Endothelial cell of umbilical vein (primary cell): ENCODE measurements at regions not wholly inside any gene's neighbourhood (a gene's known extent, or its start where the extent isn't known, plus 50 kb on each side); places are given as distances from the start of the nearest gene placed in this dataset.

Experiments used
- BruUV-seq: library from RNA; stranded (reverse); fragments of 400-500 nt; replicated peaks from 2 replicates; lab custom pipeline; 2021; lab: Mats Ljungman, UMichigan
- CTCF ChIA-PET: fragments of 300-600, 350-600 bp; sonication (Branson Sonifier 250); formaldehyde crosslinking; loops from one replicate; lab custom pipeline; 2021; ENCODE audit warnings: antibody characterized with exemption, inconsistent platforms; lab: Charles Lee
- POLR2A ChIA-PET: fragments of 300-600, 350-600 bp; sonication (Branson Sonifier 250); formaldehyde crosslinking; loops from one replicate; lab custom pipeline; 2021; ENCODE audit warnings: antibody characterized with exemption, inconsistent platforms; lab: Charles Lee
- DNase-seq: peaks from one replicate; pipeline ENCODE4 v3.0.0-alpha.2; 2011; ENCODE audit warnings: low read depth, low spot score
- FAIRE-seq: peaks from 2 replicates; lab custom pipeline; 2011; peaks lifted over from hg19 to GRCh38; lab: Jason Lieb, UNC
- H2AFZ ChIP-seq: 2 replicates; pipeline ENCODE4 v1.6.0; 2012; ENCODE audit warnings: low read depth, low read length, control low read depth, inconsistent platforms
- H3K27ac ChIP-seq: 2 replicates; pipeline ENCODE4 v1.5.1; 2011; ENCODE audit warnings: low read depth, mild to moderate bottlenecking, control low read depth, low read length, moderate library complexity; ENCODE audit not compliant: insufficient read depth
- H3K27me3 ChIP-seq, 2 experiments: 2 replicates each; pipeline versions ENCODE4 v1.6.0 to v1.6.1; 2011; ENCODE audit warnings: low read length in 2 of 2, mixed read lengths in 1 of 2; ENCODE audit not compliant: control insufficient read depth in 2 of 2, insufficient read depth in 2 of 2
- H3K36me3 ChIP-seq, 2 experiments: 2 replicates in 1 of 2; 3 replicates in 1 of 2; pipeline ENCODE4 v1.5.1; 2011; ENCODE audit warnings: low read length in 2 of 2, mild to moderate bottlenecking in 1 of 2, moderate library complexity in 1 of 2; ENCODE audit not compliant: control insufficient read depth in 2 of 2, insufficient read depth in 2 of 2; ENCODE audit errors: extremely low read depth in 1 of 2
- H3K4me1 ChIP-seq: 3 replicates; pipeline ENCODE4 v1.5.1; 2011; ENCODE audit warnings: mild to moderate bottlenecking, low read length; ENCODE audit not compliant: control insufficient read depth, insufficient read depth; ENCODE audit errors: extremely low read depth
- H3K4me2 ChIP-seq: 2 replicates; pipeline ENCODE4 v1.6.1; 2011; ENCODE audit warnings: low read length, control low read depth, mixed read lengths; ENCODE audit not compliant: insufficient read depth
- H3K4me3 ChIP-seq, 3 experiments: fragments of 200-600 bp in 1 of 3; sonication (generic), shearing (Covaris generic) in 1 of 3; replicated peaks in 1 of 3; 2 replicates each; pipeline ENCODE4 v1.5.1; 2011 to 2016; ENCODE audit warnings: control low read depth in 3 of 3, low read length in 3 of 3, mild to moderate bottlenecking in 2 of 3, inconsistent platforms in 1 of 3, low read depth in 1 of 3, moderate library complexity in 1 of 3; ENCODE audit not compliant: insufficient read depth in 1 of 3
- H3K79me2 ChIP-seq: 2 replicates; pipeline ENCODE4 v1.6.0; 2012; ENCODE audit warnings: low read length, inconsistent platforms; ENCODE audit not compliant: control insufficient read depth, insufficient read depth
- H3K9ac ChIP-seq: replicated peaks from 2 replicates; pipeline ENCODE3; 2011; ENCODE audit warnings: low read length, control low read depth; ENCODE audit not compliant: insufficient read depth; ENCODE audit errors: extremely low read depth
- H3K9me1 ChIP-seq: replicated peaks from 3 replicates; pipeline ENCODE4 v1.6.0; 2011; ENCODE audit warnings: mild to moderate bottlenecking, low read length; ENCODE audit not compliant: control insufficient read depth, insufficient read depth; ENCODE audit errors: extremely low read depth
- H3K9me3 ChIP-seq: replicated peaks from 2 replicates; pipeline ENCODE4 v1.5.1; 2012; ENCODE audit warnings: low read length, inconsistent platforms; ENCODE audit not compliant: control insufficient read depth, insufficient read depth
- H4K20me1 ChIP-seq: replicated peaks from 2 replicates; pipeline ENCODE3; 2011; ENCODE audit warnings: mild to moderate bottlenecking, low read length; ENCODE audit not compliant: control insufficient read depth, insufficient read depth; ENCODE audit errors: extremely low read depth
- EZH2 ChIP-seq: IDR thresholded peaks from 2 replicates; pipeline ENCODE4 v1.6.1; 2012; ENCODE audit warnings: borderline replicate concordance, low read depth, mild to moderate bottlenecking, moderate library complexity, low read length, inconsistent platforms; ENCODE audit not compliant: severe bottlenecking
- FOS ChIP-seq: IDR thresholded peaks from 2 replicates; pipeline ENCODE4 v1.6.1; 2011; ENCODE audit warnings: mild to moderate bottlenecking, low read length, moderate library complexity, borderline replicate concordance; ENCODE audit not compliant: insufficient read depth
- GATA2 ChIP-seq: IDR thresholded peaks from 2 replicates; pipeline ENCODE4 v1.7.0; 2011; ENCODE audit warnings: low read depth, mild to moderate bottlenecking, moderate library complexity, mixed read lengths, low read length; ENCODE audit not compliant: insufficient read length, insufficient read depth
- JUN ChIP-seq: IDR thresholded peaks from 2 replicates; pipeline ENCODE4 v1.6.1; 2011; ENCODE audit warnings: borderline replicate concordance, low read depth; ENCODE audit not compliant: insufficient read length, insufficient read depth
- MYC ChIP-seq: IDR thresholded peaks from one replicate; pipeline ENCODE4 v1.6.1; 2011; ENCODE audit warnings: mild to moderate bottlenecking, low read depth, low read length
- POLR2A ChIP-seq: IDR thresholded peaks from 2 replicates; pipeline ENCODE4 v1.6.1; 2012; ENCODE audit warnings: low read depth, mild to moderate bottlenecking, control low read depth, low read length
- POLR2AphosphoS5 ChIP-seq: IDR thresholded peaks from 2 replicates; pipeline ENCODE4 v1.6.1; 2012; ENCODE audit warnings: low read depth, mild to moderate bottlenecking, control low read depth, low read length, moderate library complexity; ENCODE audit not compliant: insufficient read depth
- dilution Hi-C: fragments of 300-500 bp; cut with MboI; formaldehyde crosslinking; loops from one replicate; pipeline ENCODE4 v1.15.0; 2019; ENCODE audit warnings: low sequenced_read_pairs; ENCODE audit not compliant: extremely low pct_ligation_motif_present
- intact Hi-C: fragments of 100-400 bp; cut with micrococcal nuclease; formaldehyde crosslinking; loops from one replicate; pipeline ENCODE4 v1.10.0; 2022
- TF ChIP-seq, protein P1 (sequence below), 2 donors: IDR thresholded peaks; 1 replicate in 1 of 2; 2 replicates in 1 of 2; pipeline ENCODE4 v1.5.1; 2011; ENCODE audit warnings: low read length in 2 of 2, mild to moderate bottlenecking in 2 of 2, moderate library complexity in 2 of 2, control low read depth in 1 of 2, inconsistent platforms in 1 of 2, low read depth in 1 of 2; ENCODE audit not compliant: insufficient read depth in 1 of 2; ENCODE audit errors: extremely low read depth in 1 of 2
- TF ChIP-seq, protein P2 (sequence below): IDR thresholded peaks from 2 replicates; pipeline ENCODE4 v1.6.1; 2011; ENCODE audit not compliant: insufficient read depth, insufficient read length

GRCh38 chr4:181520790-181521189, 722.4 kb upstream of the TENM3 start:
- no peak overlapping the region for H2AFZ ChIP-seq
- H4K20me1 ChIP-seq, result no peaks in the 10 kb centered on the region
- DNase-seq (no peak), FAIRE-seq (no peak)
- dilution Hi-C loops, result no loop called here
- H3K9ac ChIP-seq, result no peak overlapping the region
- intact Hi-C loops, result no loop called here
- no peaks in the 10 kb centered on the region for H3K9me1 ChIP-seq
- H3K4me2 ChIP-seq, result no peak overlapping the region
- H3K36me3 ChIP-seq, result no peaks in the 10 kb centered on the region
- no TSS peak for BruUV-seq
- H3K4me3 ChIP-seq, result no peak overlapping the region
- H3K9me3 ChIP-seq, result no peaks in the 10 kb centered on the region
- no peaks in the 10 kb centered on the region for H3K79me2 ChIP-seq
- ChIA-PET CTCF (no interaction called here), POLR2A (no interaction called here)
- TF ChIP-seq, protein P1, sequence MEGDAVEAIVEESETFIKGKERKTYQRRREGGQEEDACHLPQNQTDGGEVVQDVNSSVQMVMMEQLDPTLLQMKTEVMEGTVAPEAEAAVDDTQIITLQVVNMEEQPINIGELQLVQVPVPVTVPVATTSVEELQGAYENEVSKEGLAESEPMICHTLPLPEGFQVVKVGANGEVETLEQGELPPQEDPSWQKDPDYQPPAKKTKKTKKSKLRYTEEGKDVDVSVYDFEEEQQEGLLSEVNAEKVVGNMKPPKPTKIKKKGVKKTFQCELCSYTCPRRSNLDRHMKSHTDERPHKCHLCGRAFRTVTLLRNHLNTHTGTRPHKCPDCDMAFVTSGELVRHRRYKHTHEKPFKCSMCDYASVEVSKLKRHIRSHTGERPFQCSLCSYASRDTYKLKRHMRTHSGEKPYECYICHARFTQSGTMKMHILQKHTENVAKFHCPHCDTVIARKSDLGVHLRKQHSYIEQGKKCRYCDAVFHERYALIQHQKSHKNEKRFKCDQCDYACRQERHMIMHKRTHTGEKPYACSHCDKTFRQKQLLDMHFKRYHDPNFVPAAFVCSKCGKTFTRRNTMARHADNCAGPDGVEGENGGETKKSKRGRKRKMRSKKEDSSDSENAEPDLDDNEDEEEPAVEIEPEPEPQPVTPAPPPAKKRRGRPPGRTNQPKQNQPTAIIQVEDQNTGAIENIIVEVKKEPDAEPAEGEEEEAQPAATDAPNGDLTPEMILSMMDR (IDR thresholded peaks at IDR 0.05; ENCODE audit: extremely low read depth in 1 of 2, insufficient read depth in 1 of 2, low read depth in 1 of 2, low read length in 2 of 2), result no peak
- TF ChIP-seq EZH2 (no peak), POLR2A (no peak), JUN (no peak), MYC (no peak), FOS (no peak), GATA2 (no peak), POLR2AphosphoS5 (no peak)
- TF ChIP-seq, protein P2, sequence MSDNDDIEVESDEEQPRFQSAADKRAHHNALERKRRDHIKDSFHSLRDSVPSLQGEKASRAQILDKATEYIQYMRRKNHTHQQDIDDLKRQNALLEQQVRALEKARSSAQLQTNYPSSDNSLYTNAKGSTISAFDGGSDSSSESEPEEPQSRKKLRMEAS, result no peak
- H3K27me3 ChIP-seq, result no peaks in the 10 kb centered on the region
- no peaks in the 10 kb centered on the region for H3K4me1 ChIP-seq
- H3K27ac ChIP-seq, result no peak overlapping the region
